Neural progenitor cell (in vitro differentiated cells): ENCODE measurements at regions not wholly inside any gene's neighbourhood (a gene's known extent, or its start where the extent isn't known, plus 50 kb on each side); places are given as distances from the start of the nearest gene placed in this dataset.

Source experiments
- DNase-seq: peaks from one replicate; pipeline ENCODE4 v3.0.0-alpha.2; 2016; ENCODE audit warnings: low spot score
- H2AFZ ChIP-seq: fragments of 200-600 bp; sonication (generic); replicated peaks from 2 replicates; pipeline ENCODE4 v1.6.1; 2016; ENCODE audit warnings: antibody characterized with exemption
- H3F3A ChIP-seq: fragments of 200-600 bp; sonication (generic); 2 replicates; pipeline ENCODE4 v1.6.1; 2016; ENCODE audit warnings: antibody characterized with exemption, low read depth
- H3K27ac ChIP-seq: fragments of 200-600 bp; sonication (generic); 2 replicates; pipeline ENCODE4 v1.5.1; 2016; ENCODE audit warnings: mild to moderate bottlenecking
- H3K27me3 ChIP-seq: fragments of 200-600 bp; sonication (generic); 2 replicates; pipeline ENCODE4 v1.6.1; 2016; ENCODE audit warnings: mild to moderate bottlenecking, moderate library complexity
- H3K36me3 ChIP-seq: fragments of 200-600 bp; sonication (generic); 2 replicates; pipeline ENCODE4 v1.5.1; 2016
- H3K4me1 ChIP-seq: fragments of 200-600 bp; sonication (generic); 2 replicates; pipeline ENCODE4 v1.6.1; 2016; ENCODE audit warnings: mixed run types
- H3K4me2 ChIP-seq: fragments of 200-600 bp; sonication (generic); 2 replicates; pipeline ENCODE4 v1.6.1; 2016
- H3K4me3 ChIP-seq: fragments of 200-600 bp; sonication (generic); 2 replicates; pipeline ENCODE4 v1.5.1; 2016
- H3K79me2 ChIP-seq: fragments of 200-600 bp; sonication (generic); 2 replicates; pipeline ENCODE4 v1.6.1; 2016; ENCODE audit warnings: low read depth
- H3K9ac ChIP-seq: fragments of 200-600 bp; sonication (generic); 2 replicates; pipeline ENCODE4 v1.6.1; 2016
- H3K9me3 ChIP-seq: fragments of 200-600 bp; sonication (generic); 2 replicates; pipeline ENCODE4 v1.5.1; 2016; ENCODE audit warnings: low read depth
- H4K20me1 ChIP-seq: fragments of 200-600 bp; sonication (generic); 2 replicates; pipeline ENCODE4 v1.6.1; 2016; ENCODE audit warnings: low read depth
- H3K27ac Mint-ChIP-seq: 3 replicates; pipeline ENCODE4 v1.8.0; 2021; ENCODE audit warnings: mixed read lengths
- H3K27me3 Mint-ChIP-seq: 2 replicates; pipeline ENCODE4 v1.8.0; 2022; ENCODE audit warnings: low read depth, mild to moderate bottlenecking, inconsistent platforms, moderate library complexity, mixed read lengths; ENCODE audit not compliant: insufficient read depth
- H3K36me3 Mint-ChIP-seq: 3 replicates; pipeline ENCODE4 v1.8.0; 2021; ENCODE audit warnings: mixed read lengths
- H3K4me1 Mint-ChIP-seq: 3 replicates; pipeline ENCODE4 v1.8.0; 2021; ENCODE audit warnings: mixed read lengths
- H3K4me3 Mint-ChIP-seq: 3 replicates; pipeline ENCODE4 v1.8.0; 2021; ENCODE audit warnings: mild to moderate bottlenecking, moderate library complexity, mixed read lengths
- H3K9me3 Mint-ChIP-seq: 3 replicates; pipeline ENCODE4 v1.8.0; 2020; ENCODE audit warnings: mixed read lengths
- EZH2 ChIP-seq: fragments of 200-600 bp; sonication (generic); IDR thresholded peaks from 2 replicates; pipeline ENCODE4 v1.6.1; 2017; ENCODE audit warnings: antibody characterized with exemption, mild to moderate bottlenecking, moderate library complexity
- EZH2phosphoT487 ChIP-seq: fragments of 200-600 bp; sonication (generic); IDR thresholded peaks from 2 replicates; pipeline ENCODE4 v1.6.1; 2017; ENCODE audit warnings: antibody characterized with exemption
- TF ChIP-seq, protein P1 (sequence below): fragments of 200-600 bp; sonication (generic); IDR thresholded peaks from 2 replicates; pipeline ENCODE4 v1.5.1; 2017; ENCODE audit warnings: antibody characterized with exemption, mild to moderate bottlenecking

DNA sequence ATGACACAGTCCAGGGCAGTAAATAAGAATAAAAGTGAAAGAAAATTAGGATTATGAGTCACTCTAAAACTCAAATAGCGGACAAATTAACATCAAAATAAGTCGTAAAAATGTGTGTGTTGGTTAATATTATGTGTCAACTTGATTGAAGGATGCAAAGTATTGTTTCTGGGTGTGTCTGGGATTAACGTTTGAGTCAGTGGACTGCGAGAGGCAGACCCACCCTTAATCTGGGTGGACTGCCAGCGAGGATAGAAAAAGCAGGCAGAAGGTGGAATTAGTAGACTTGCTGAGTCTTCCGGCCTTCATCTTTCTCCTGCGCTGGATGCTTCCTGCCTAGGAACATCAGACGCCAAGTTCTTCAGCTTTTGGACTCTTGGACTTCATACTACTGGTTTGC is 324.3 kb upstream of the PCDH10 start:
- Histone ChIP-seq H3K27ac (no peak overlapping the region), H3K4me3 (no peak overlapping the region), H3K36me3 (no peaks in the 10 kb centered on the region), H3F3A (no peaks in the 10 kb centered on the region), H3K9me3 (no peaks in the 10 kb centered on the region), H3K4me2 (no peak overlapping the region), H4K20me1 (no peaks in the 10 kb centered on the region), H3K79me2 (no peaks in the 10 kb centered on the region), H3K9ac (no peak overlapping the region), H2AFZ (no peak overlapping the region), H3K27me3 (no peaks in the 10 kb centered on the region), H3K4me1 (no peaks in the 10 kb centered on the region)
- Mint-ChIP-seq H3K27me3 (no peaks in the 10 kb centered on the region), H3K9me3 (no peaks in the 10 kb centered on the region), H3K36me3 (no peaks in the 10 kb centered on the region), H3K27ac (no peak overlapping the region), H3K4me3 (no peak overlapping the region), H3K4me1 (peaks cover 5% of the 10 kb centered on the region)
- TF ChIP-seq, protein P1, sequence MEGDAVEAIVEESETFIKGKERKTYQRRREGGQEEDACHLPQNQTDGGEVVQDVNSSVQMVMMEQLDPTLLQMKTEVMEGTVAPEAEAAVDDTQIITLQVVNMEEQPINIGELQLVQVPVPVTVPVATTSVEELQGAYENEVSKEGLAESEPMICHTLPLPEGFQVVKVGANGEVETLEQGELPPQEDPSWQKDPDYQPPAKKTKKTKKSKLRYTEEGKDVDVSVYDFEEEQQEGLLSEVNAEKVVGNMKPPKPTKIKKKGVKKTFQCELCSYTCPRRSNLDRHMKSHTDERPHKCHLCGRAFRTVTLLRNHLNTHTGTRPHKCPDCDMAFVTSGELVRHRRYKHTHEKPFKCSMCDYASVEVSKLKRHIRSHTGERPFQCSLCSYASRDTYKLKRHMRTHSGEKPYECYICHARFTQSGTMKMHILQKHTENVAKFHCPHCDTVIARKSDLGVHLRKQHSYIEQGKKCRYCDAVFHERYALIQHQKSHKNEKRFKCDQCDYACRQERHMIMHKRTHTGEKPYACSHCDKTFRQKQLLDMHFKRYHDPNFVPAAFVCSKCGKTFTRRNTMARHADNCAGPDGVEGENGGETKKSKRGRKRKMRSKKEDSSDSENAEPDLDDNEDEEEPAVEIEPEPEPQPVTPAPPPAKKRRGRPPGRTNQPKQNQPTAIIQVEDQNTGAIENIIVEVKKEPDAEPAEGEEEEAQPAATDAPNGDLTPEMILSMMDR: no peak
- TF ChIP-seq EZH2phosphoT487 (no peak), EZH2 (no peak)
- DNase-seq: no peak

- Histone ChIP-seq H2AFZ (no peak overlapping the region), H3K36me3 (no peaks in the 10 kb centered on the region), H4K20me1 (no peaks in the 10 kb centered on the region), H3K79me2 (no peaks in the 10 kb centered on the region), H3K4me2 (no peak overlapping the region), H3K9ac (no peak overlapping the region), H3K27me3 (no peaks in the 10 kb centered on the region), H3K4me1 (no peaks in the 10 kb centered on the region), H3K27ac (no peak overlapping the region), H3K9me3 (no peaks in the 10 kb centered on the region), H3K4me3 (no peak overlapping the region), H3F3A (no peaks in the 10 kb centered on the region)
- Mint-ChIP-seq H3K36me3 (no peaks in the 10 kb centered on the region), H3K27ac (no peak overlapping the region), H3K9me3 (no peaks in the 10 kb centered on the region), H3K4me1 (peaks cover 5% of the 10 kb centered on the region), H3K4me3 (no peak overlapping the region), H3K27me3 (no peaks in the 10 kb centered on the region)
- TF ChIP-seq EZH2phosphoT487 (no peak), EZH2 (no peak)
- TF ChIP-seq, protein P1: no peak
- no peak for DNase-seq
Observed at GRCh38 chr4:132827522-132827921, 321.6 kb upstream of the PCDH10 start.

DNA sequence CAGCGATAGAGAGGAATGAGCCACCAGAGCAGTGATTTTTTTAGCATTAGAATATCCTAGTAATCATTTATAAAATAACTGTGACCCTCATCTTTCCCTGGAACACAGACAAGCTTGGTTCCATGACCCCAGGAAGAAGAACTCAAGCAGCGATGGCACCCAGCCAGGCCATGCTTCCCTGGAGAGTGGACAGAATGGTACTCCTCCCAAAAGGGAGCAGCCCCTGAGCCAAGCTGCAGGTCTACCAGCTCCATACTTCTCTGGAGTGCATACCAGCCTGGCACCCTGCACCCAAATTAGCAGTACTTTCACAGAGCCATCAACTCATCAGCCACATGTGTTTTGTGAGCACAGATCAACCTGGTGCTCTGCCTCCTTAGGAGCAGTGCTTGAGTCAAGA is 310.9 kb upstream of the PCDH10 start:
- H3K9ac ChIP-seq: no peak overlapping the region
- H3K4me3 ChIP-seq: no peak overlapping the region
- H3K27me3 Mint-ChIP-seq: no peaks in the 10 kb centered on the region
- H3K4me1 Mint-ChIP-seq: no peaks in the 10 kb centered on the region
- H3K4me1 ChIP-seq: no peaks in the 10 kb centered on the region
- TF ChIP-seq EZH2: no peak
- no peak for TF ChIP-seq EZH2phosphoT487
- TF ChIP-seq, protein P1: no peak
- H3F3A ChIP-seq: no peaks in the 10 kb centered on the region
- H3K27me3 ChIP-seq: no peaks in the 10 kb centered on the region
- peaks cover 21% of the 10 kb centered on the region for H3K9me3 Mint-ChIP-seq
- no peak overlapping the region for H3K27ac ChIP-seq
- H2AFZ ChIP-seq: no peak overlapping the region
- no peaks in the 10 kb centered on the region for H3K36me3 ChIP-seq
- H4K20me1 ChIP-seq: no peaks in the 10 kb centered on the region
- no peaks in the 10 kb centered on the region for H3K9me3 ChIP-seq
- H3K4me2 ChIP-seq: no peak overlapping the region
- no peaks in the 10 kb centered on the region for H3K36me3 Mint-ChIP-seq
- no peak overlapping the region for H3K4me3 Mint-ChIP-seq
- no peak overlapping the region for H3K27ac Mint-ChIP-seq
- no peaks in the 10 kb centered on the region for H3K79me2 ChIP-seq
- DNase-seq: no peak

DNA sequence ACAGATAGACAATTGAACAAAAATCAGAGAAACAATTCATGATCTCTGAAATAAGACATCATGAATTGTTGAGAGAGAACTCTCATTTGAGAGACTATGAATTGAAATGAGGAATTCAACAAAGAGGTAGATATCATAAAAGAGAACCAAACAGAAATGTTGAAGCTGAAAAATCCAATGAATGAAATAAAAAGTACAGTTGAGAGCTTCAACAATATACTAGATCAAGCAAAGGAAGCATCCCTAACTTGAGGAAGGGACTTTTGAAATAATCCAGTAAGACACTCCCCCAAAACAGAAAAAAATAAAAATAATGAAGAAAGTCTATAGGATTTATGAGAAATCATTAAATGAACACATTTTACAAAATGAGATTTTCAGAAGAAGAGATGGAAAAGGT is 310.0 kb upstream of the PCDH10 start:
- Histone ChIP-seq H3K4me1 (no peaks in the 10 kb centered on the region), H3K9ac (no peak overlapping the region), H3K79me2 (no peaks in the 10 kb centered on the region), H4K20me1 (no peaks in the 10 kb centered on the region), H3K4me3 (no peak overlapping the region), H3K27me3 (no peaks in the 10 kb centered on the region), H3F3A (no peaks in the 10 kb centered on the region), H3K27ac (no peak overlapping the region), H3K4me2 (no peak overlapping the region), H2AFZ (no peak overlapping the region), H3K36me3 (no peaks in the 10 kb centered on the region), H3K9me3 (no peaks in the 10 kb centered on the region)
- H3K27me3 Mint-ChIP-seq: no peaks in the 10 kb centered on the region
- no peak overlapping the region for H3K4me3 Mint-ChIP-seq
- DNase-seq: no peak
- H3K27ac Mint-ChIP-seq: no peak overlapping the region
- no peaks in the 10 kb centered on the region for H3K4me1 Mint-ChIP-seq
- no peaks in the 10 kb centered on the region for H3K36me3 Mint-ChIP-seq
- H3K9me3 Mint-ChIP-seq: peaks cover 21% of the 10 kb centered on the region
- TF ChIP-seq EZH2phosphoT487: no peak
- TF ChIP-seq, protein P1: no peak
- TF ChIP-seq EZH2: no peak
